Testis (tissue), 2 donors: ENCODE measurements at regions not wholly inside any gene's neighbourhood (a gene's known extent, or its start where the extent isn't known, plus 50 kb on each side); places are given as distances from the start of the nearest gene placed in this dataset.

Experiments
- POLR2A ChIP-seq: fragments of 450-650 bp; IDR thresholded peaks from one replicate; pipeline ENCODE4 v1.6.1; 2017; ENCODE audit warnings: antibody characterized with exemption, mild to moderate bottlenecking, moderate library complexity
- TF ChIP-seq, protein P1 (sequence below), 3 experiments: fragments of 450-650 bp in 2 of 3; fragments of 200-600 bp in 1 of 3; sonication (generic) in 1 of 3; IDR thresholded peaks; one replicate each; pipeline ENCODE4 v1.5.1; 2016 to 2019; ENCODE audit warnings: antibody characterized with exemption in 3 of 3, mild to moderate bottlenecking in 2 of 3, moderate library complexity in 1 of 3

DNA sequence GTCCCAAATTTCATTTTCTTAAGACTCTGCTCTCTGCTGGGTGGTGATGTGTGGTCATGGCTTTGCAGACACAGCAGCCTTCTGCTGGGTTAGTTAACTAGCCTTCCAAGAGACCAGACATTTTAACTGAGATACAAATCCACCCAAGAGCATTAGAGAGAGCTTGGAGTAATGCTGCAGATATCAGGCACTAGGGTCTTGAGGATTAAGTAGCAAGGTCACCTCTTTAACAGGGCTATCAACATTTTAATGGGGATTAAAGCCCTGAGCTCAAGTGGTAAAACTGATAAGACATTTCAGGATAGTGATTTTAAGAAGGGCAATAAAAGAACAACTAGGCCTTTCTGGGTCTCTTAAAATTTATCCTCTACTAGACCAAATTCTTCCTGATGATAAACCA lies 461.2 kb downstream of the MEIS1 start:
- TF ChIP-seq, protein P1, sequence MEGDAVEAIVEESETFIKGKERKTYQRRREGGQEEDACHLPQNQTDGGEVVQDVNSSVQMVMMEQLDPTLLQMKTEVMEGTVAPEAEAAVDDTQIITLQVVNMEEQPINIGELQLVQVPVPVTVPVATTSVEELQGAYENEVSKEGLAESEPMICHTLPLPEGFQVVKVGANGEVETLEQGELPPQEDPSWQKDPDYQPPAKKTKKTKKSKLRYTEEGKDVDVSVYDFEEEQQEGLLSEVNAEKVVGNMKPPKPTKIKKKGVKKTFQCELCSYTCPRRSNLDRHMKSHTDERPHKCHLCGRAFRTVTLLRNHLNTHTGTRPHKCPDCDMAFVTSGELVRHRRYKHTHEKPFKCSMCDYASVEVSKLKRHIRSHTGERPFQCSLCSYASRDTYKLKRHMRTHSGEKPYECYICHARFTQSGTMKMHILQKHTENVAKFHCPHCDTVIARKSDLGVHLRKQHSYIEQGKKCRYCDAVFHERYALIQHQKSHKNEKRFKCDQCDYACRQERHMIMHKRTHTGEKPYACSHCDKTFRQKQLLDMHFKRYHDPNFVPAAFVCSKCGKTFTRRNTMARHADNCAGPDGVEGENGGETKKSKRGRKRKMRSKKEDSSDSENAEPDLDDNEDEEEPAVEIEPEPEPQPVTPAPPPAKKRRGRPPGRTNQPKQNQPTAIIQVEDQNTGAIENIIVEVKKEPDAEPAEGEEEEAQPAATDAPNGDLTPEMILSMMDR (IDR thresholded peaks at IDR 0.05): no peak
- no peak for TF ChIP-seq POLR2A
